ENCODE measurements at regions not wholly inside any gene's neighbourhood (a gene's known extent, or its start where the extent isn't known, plus 50 kb on each side); places are given as distances from the start of the nearest gene placed in this dataset.
A peak's percentile ranks its signal among the peaks of the same experiment; 100 is the strongest.

- Histone ChIP-seq H4K20me1 (ENCODE audit: insufficient read depth, low read length) (no peaks in the 10 kb centered on the region), H3K4me1 (ENCODE audit: low read length) (no peaks in the 10 kb centered on the region), H3K27ac (ENCODE audit: low read length) (no peak overlapping the region), H3K36me3 (replicated peaks; ENCODE audit: low read depth, low read length) (no peaks in the 10 kb centered on the region), H3K9ac (ENCODE audit: low read length) (no peak overlapping the region), H3K79me2 (ENCODE audit: low read length) (no peaks in the 10 kb centered on the region), H3K27me3 (ENCODE audit: low read depth, low read length) (no peaks in the 10 kb centered on the region), H3K4me3 (ENCODE audit: low read length) (no peak overlapping the region), H3K9me3 (ENCODE audit: insufficient read depth, low read length) (no peaks in the 10 kb centered on the region), H3K4me2 (ENCODE audit: low read length) (no peak overlapping the region), H2AFZ (ENCODE audit: low read depth, low read length) (no peak overlapping the region)
- no peak for TF ChIP-seq CTCF (IDR thresholded peaks at IDR 0.05; ENCODE audit: low read depth, low read length)
- no peak for TF ChIP-seq EZH2phosphoT487 (IDR thresholded peaks at IDR 0.05; ENCODE audit: low read depth)
These were observed 448.7 kb downstream of the DCDC2C start for GRCh38 chr2:4152051-4152450.

- no peaks in the 10 kb centered on the region for H3K27me3 ChIP-seq (ENCODE audit: low read depth, low read length)
- peaks cover 13% of the 10 kb centered on the region; the same call in 1 of the 2 replicates for H3K9me3 ChIP-seq (ENCODE audit: insufficient read depth, low read length)
- no peak overlapping the region for H3K4me3 ChIP-seq (ENCODE audit: low read length)
- no peak overlapping the region for H3K4me2 ChIP-seq (ENCODE audit: low read length)
- H3K9ac ChIP-seq (ENCODE audit: low read length) = no peak overlapping the region
- no peaks in the 10 kb centered on the region for H4K20me1 ChIP-seq (ENCODE audit: insufficient read depth, low read length)
- H3K4me1 ChIP-seq (ENCODE audit: low read length) = no peaks in the 10 kb centered on the region
- TF ChIP-seq EZH2phosphoT487 (IDR thresholded peaks at IDR 0.05; ENCODE audit: low read depth) = no peak
- TF ChIP-seq CTCF (IDR thresholded peaks at IDR 0.05; ENCODE audit: low read depth, low read length) = no peak
- no peaks in the 10 kb centered on the region for H3K79me2 ChIP-seq (ENCODE audit: low read length)
- H3K36me3 ChIP-seq (replicated peaks; ENCODE audit: low read depth, low read length) = no peaks in the 10 kb centered on the region
- no peak overlapping the region for H3K27ac ChIP-seq (ENCODE audit: low read length)
- H2AFZ ChIP-seq (ENCODE audit: low read depth, low read length) = no peak overlapping the region
These were observed 465.5 kb downstream of the DCDC2C start for GRCh38 chr2:4168834-4169233.

- Histone ChIP-seq H4K20me1 (ENCODE audit: insufficient read depth, low read length) (no peaks in the 10 kb centered on the region), H3K4me1 (ENCODE audit: low read length) (no peaks in the 10 kb centered on the region), H3K9me3 (ENCODE audit: insufficient read depth, low read length) (0 out of 2 replicates have a peak, but pooled peaks cover 5% of the 10 kb centered on the region), H3K4me3 (ENCODE audit: low read length) (no peak overlapping the region), H3K4me2 (ENCODE audit: low read length) (no peak overlapping the region), H3K27me3 (ENCODE audit: low read depth, low read length) (no peaks in the 10 kb centered on the region), H3K27ac (ENCODE audit: low read length) (no peak overlapping the region), H2AFZ (ENCODE audit: low read depth, low read length) (no peak overlapping the region), H3K36me3 (replicated peaks; ENCODE audit: low read depth, low read length) (no peaks in the 10 kb centered on the region), H3K9ac (ENCODE audit: low read length) (no peak overlapping the region), H3K79me2 (ENCODE audit: low read length) (no peaks in the 10 kb centered on the region)
- no peak for TF ChIP-seq CTCF (IDR thresholded peaks at IDR 0.05; ENCODE audit: low read depth, low read length)
- TF ChIP-seq EZH2phosphoT487 (IDR thresholded peaks at IDR 0.05; ENCODE audit: low read depth) = no peak
These were observed 471.4 kb downstream of the DCDC2C start for GRCh38 chr2:4174796-4175195.

DNA sequence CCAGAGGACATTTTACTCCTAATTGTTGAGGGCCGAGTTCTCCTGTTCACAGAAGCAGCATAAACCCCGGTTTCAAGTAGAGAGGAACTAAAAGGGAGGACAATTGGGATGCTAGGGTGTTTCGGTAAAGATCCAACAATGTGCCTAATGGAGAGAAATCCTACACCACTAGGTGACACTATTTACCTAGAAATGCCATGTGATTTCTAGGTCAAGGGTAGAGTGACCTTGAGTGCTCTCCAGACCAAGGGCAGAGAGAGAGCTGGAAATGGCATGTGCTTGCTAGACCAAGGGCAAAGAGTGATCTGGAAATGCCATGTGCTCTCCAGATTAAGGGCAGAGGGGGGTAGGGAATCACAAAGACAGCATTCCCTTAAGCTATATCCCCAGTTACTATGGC is 472.0 kb downstream of the DCDC2C start:
- no peaks in the 10 kb centered on the region for H3K27me3 ChIP-seq (ENCODE audit: low read depth, low read length)
- H3K9me3 ChIP-seq (ENCODE audit: insufficient read depth, low read length) = 0 out of 2 replicates have a peak, but pooled peaks cover 5% of the 10 kb centered on the region
- H3K9ac ChIP-seq (ENCODE audit: low read length) = no peak overlapping the region
- no peak overlapping the region for H3K4me2 ChIP-seq (ENCODE audit: low read length)
- no peaks in the 10 kb centered on the region for H4K20me1 ChIP-seq (ENCODE audit: insufficient read depth, low read length)
- TF ChIP-seq EZH2phosphoT487 (IDR thresholded peaks at IDR 0.05; ENCODE audit: low read depth) (no peak), CTCF (IDR thresholded peaks at IDR 0.05; ENCODE audit: low read depth, low read length) (peak; percentile 30)
- no peak overlapping the region for H3K4me3 ChIP-seq (ENCODE audit: low read length)
- no peak overlapping the region for H2AFZ ChIP-seq (ENCODE audit: low read depth, low read length)
- no peak overlapping the region for H3K27ac ChIP-seq (ENCODE audit: low read length)
- H3K36me3 ChIP-seq (replicated peaks; ENCODE audit: low read depth, low read length) = no peaks in the 10 kb centered on the region
- H3K4me1 ChIP-seq (ENCODE audit: low read length) = no peaks in the 10 kb centered on the region
- H3K79me2 ChIP-seq (ENCODE audit: low read length) = no peaks in the 10 kb centered on the region

All from OCI-LY3 (cell line).